ENCODE measurements at regions not wholly inside any gene's neighbourhood (a gene's known extent, or its start where the extent isn't known, plus 50 kb on each side); places are given as distances from the start of the nearest gene placed in this dataset.

GRCh38 chr14:39812532-39813320 is 380.5 kb upstream of the FBXO33 start:
- TF ChIP-seq JUND (IDR thresholded peaks at IDR 0.05; ENCODE audit: low read depth): no peak
- no peak for DNase-seq (ENCODE audit: low read depth in 1 of 2, low spot score in 1 of 2)
- in situ Hi-C loops (cut with HindIII; ENCODE audit: low pct_unique_long_range_greater_than_20kb, low sequenced_read_pairs): no loop called here

GRCh38 chr14:39807271-39807670 is 375.0 kb upstream of the FBXO33 start:
- TF ChIP-seq JUND (IDR thresholded peaks at IDR 0.05; ENCODE audit: low read depth): no peak
- no peak for DNase-seq (ENCODE audit: low read depth in 1 of 2, low spot score in 1 of 2)
- in situ Hi-C loops (cut with HindIII; ENCODE audit: low pct_unique_long_range_greater_than_20kb, low sequenced_read_pairs): no loop called here

GRCh38 chr14:39784461-39784860 is 352.2 kb upstream of the FBXO33 start:
- TF ChIP-seq JUND (IDR thresholded peaks at IDR 0.05; ENCODE audit: low read depth): no peak
- no peak for DNase-seq (ENCODE audit: low read depth in 1 of 2, low spot score in 1 of 2)
- in situ Hi-C loops (cut with HindIII; ENCODE audit: low pct_unique_long_range_greater_than_20kb, low sequenced_read_pairs): no loop called here

- no peak for TF ChIP-seq JUND (IDR thresholded peaks at IDR 0.05; ENCODE audit: low read depth)
- in situ Hi-C loops (cut with HindIII; ENCODE audit: low pct_unique_long_range_greater_than_20kb, low sequenced_read_pairs): no loop called here
- no peak for DNase-seq (ENCODE audit: low read depth in 1 of 2, low spot score in 1 of 2)
Observed at GRCh38 chr14:39781466-39781865, 349.2 kb upstream of the FBXO33 start.

DNA sequence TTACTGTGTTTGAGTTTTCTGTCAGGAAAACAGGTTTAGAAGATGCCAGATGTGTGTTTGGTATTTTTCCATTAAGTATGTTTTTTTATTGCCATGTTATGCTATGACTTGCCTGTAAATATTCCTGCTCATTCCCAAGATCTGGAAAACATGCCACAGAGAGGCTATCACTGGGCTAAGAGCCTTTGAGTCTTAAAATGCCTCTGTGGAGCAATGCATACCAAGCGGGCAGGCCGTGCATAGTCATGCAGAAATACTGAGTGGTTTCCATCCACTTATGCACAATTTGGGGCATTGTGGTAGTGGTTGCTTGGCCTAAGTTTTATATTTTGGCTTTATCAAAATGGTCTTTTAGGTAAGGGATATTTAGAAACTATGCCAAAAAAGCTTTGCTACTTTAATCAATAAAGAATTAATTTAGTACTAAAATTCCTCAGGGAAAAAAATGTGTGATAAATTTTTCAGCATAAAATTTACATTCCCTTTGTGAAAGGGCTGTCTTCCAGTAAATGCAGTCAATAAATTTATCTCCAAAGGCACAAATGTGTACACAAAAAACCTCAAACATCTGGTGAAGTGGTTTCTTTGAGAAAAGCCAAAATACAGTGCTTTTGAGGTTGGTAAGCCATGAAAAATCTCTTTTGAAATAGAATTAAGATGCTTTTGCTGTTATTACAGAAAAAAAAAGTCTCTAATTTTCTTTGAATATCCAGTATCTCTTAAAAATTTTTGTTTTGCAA is 341.3 kb upstream of the FBXO33 start:
- in situ Hi-C loops (cut with HindIII; ENCODE audit: low pct_unique_long_range_greater_than_20kb, low sequenced_read_pairs): no loop called here
- no peak for DNase-seq (ENCODE audit: low read depth in 1 of 2, low spot score in 1 of 2)
- TF ChIP-seq JUND (IDR thresholded peaks at IDR 0.05; ENCODE audit: low read depth): no peak

DNA sequence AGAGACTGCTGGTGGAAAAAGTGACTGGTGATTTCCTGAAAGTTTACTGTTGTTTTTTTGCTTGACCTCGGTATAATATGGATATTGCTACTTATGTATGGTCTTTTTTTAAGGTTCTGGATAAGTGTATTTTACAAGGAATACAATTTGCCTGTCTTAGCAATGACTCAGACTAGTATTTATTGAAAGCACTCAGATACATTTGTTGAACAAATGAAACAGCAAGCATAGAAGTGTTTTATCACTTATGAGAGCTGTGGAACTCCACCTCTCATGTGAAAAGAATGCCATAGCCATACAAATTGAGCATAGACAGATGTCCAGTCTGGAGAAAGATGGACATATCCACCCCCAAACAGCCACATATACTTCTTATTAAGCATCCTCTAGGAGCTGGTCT is 340.4 kb upstream of the FBXO33 start:
- no peak for DNase-seq (ENCODE audit: low read depth in 1 of 2, low spot score in 1 of 2)
- no peak for TF ChIP-seq JUND (IDR thresholded peaks at IDR 0.05; ENCODE audit: low read depth)
- in situ Hi-C loops (cut with HindIII; ENCODE audit: low pct_unique_long_range_greater_than_20kb, low sequenced_read_pairs): no loop called here

DNA sequence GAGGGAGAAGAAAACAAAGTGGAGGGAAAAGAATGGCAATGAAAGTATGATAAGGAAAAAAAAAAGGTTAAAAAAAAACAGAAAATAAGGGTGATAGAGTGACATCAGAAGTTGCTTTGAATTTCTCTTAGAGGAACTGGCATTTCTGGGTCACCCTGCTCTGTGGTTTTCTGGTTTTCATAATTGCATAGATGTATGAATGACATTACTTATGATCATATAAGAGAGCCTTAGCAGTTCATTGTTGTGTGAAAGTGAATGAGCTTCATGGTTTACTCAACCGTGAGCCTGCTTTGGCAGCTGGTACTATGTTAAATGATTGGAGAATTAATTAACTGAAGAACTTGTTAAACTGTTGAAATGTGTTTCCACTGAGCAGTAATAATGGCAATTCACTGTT is 336.4 kb upstream of the FBXO33 start:
- no peak for TF ChIP-seq JUND (IDR thresholded peaks at IDR 0.05; ENCODE audit: low read depth)
- in situ Hi-C loops (cut with HindIII; ENCODE audit: low pct_unique_long_range_greater_than_20kb, low sequenced_read_pairs): no loop called here
- DNase-seq (ENCODE audit: low read depth in 1 of 2, low spot score in 1 of 2): no peak

GRCh38 chr14:39766397-39767000 is 334.3 kb upstream of the FBXO33 start:
- in situ Hi-C loops (cut with HindIII; ENCODE audit: low pct_unique_long_range_greater_than_20kb, low sequenced_read_pairs): no loop called here
- DNase-seq (ENCODE audit: low read depth in 1 of 2, low spot score in 1 of 2): peak in 1 of 2 experiments; percentile 21
- TF ChIP-seq JUND (IDR thresholded peaks at IDR 0.05; ENCODE audit: low read depth): no peak

- DNase-seq (ENCODE audit: low read depth in 1 of 2, low spot score in 1 of 2): no peak
- in situ Hi-C loops (cut with HindIII; ENCODE audit: low pct_unique_long_range_greater_than_20kb, low sequenced_read_pairs): no loop called here
- TF ChIP-seq JUND (IDR thresholded peaks at IDR 0.05; ENCODE audit: low read depth): no peak
Observed at GRCh38 chr14:39765676-39766075, 333.4 kb upstream of the FBXO33 start.

DNA sequence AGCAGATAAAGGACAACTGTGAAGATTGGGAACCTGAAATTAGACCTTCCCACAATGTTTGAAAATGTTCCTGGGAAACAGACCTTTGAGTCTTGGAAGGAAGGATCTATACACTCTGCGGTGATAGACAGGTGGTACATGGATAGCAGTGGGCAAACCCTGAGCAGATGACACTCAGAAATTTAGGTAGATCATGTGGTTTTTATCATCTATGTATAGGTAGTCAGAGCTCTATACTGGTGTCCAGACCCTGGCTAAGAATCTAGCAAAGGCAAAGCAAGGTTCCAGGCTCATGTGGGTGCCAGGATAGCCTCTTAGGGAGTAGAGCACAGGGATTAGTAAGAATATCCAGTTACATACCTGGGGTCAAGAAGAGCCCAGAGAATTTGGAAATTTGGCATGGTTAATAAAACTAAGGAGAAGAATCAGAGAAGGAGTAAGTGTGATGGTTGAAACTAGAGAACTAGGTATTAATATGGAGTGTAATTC is 331.2 kb upstream of the FBXO33 start:
- no peak for TF ChIP-seq JUND (IDR thresholded peaks at IDR 0.05; ENCODE audit: low read depth)
- in situ Hi-C loops (cut with HindIII; ENCODE audit: low pct_unique_long_range_greater_than_20kb, low sequenced_read_pairs): no loop called here
- DNase-seq (ENCODE audit: low read depth in 1 of 2, low spot score in 1 of 2): no peak

- no peak for TF ChIP-seq JUND (IDR thresholded peaks at IDR 0.05; ENCODE audit: low read depth)
- in situ Hi-C loops (cut with HindIII; ENCODE audit: low pct_unique_long_range_greater_than_20kb, low sequenced_read_pairs): no loop called here
- DNase-seq (ENCODE audit: low read depth in 1 of 2, low spot score in 1 of 2): no peak
Observed at GRCh38 chr14:39762576-39763401, 330.6 kb upstream of the FBXO33 start.

DNA sequence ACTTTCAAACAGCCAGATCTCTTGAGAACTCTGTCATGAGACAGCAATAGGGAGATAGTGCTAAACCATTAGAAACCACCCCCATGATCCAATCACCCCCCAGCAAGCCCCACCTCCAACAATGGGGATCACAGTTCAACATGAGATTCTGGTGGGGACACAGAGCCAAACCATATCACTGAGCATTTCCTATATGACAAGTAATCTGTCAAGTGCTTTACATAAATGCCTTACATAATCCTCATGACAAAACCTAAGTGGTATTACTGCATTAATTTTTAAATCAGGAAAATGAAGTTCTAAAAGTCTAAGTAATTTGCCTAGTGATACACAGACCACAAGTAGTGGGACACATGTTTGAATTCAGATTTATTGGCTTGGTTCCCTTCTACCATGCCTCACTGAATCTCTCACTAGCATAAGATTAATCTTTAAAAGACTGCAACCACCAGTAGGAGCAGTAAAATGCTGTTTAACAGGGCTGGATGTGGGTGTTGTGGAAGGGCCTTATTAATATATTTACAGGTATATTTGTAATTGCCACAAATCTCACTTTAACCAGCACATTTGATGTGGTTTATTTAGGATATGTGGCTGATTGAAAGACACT is 323.1 kb upstream of the FBXO33 start:
- no peak for TF ChIP-seq JUND (IDR thresholded peaks at IDR 0.05; ENCODE audit: low read depth)
- DNase-seq (ENCODE audit: low read depth in 1 of 2, low spot score in 1 of 2): no peak
- in situ Hi-C loops (cut with HindIII; ENCODE audit: low pct_unique_long_range_greater_than_20kb, low sequenced_read_pairs): no loop called here

Data from T47D (cell line).